ENCODE measurements at regions not wholly inside any gene's neighbourhood (a gene's known extent, or its start where the extent isn't known, plus 50 kb on each side); places are given as distances from the start of the nearest gene placed in this dataset.
A peak's percentile ranks its signal among the peaks of the same experiment; 100 is the strongest.

GRCh38 chr9:16133556-16134227, 580.8 kb downstream of the CCDC171 start:
- peak; percentile 43 for DNase-seq

GRCh38 chr9:16134351-16134750, 581.5 kb downstream of the CCDC171 start:
- DNase-seq, result no peak

GRCh38 chr9:16135968-16136367, 583.1 kb downstream of the CCDC171 start:
- no peak for DNase-seq

GRCh38 chr9:16136451-16136850, 583.6 kb downstream of the CCDC171 start:
- DNase-seq, result no peak

- DNase-seq, result no peak
Measured at GRCh38 chr9:16136961-16137360, 584.1 kb downstream of the CCDC171 start.

- no peak for DNase-seq
Measured at GRCh38 chr9:16138561-16139491, 586.0 kb downstream of the CCDC171 start.

GRCh38 chr9:16139774-16140173, 586.9 kb downstream of the CCDC171 start:
- no peak for DNase-seq

- DNase-seq, result no peak
Measured at GRCh38 chr9:16143310-16143709, 590.5 kb downstream of the CCDC171 start.

- no peak for DNase-seq
Measured at GRCh38 chr9:16143947-16144890, 591.4 kb downstream of the CCDC171 start.

GRCh38 chr9:16145196-16145950, 592.5 kb downstream of the CCDC171 start:
- no peak for DNase-seq

- DNase-seq, result no peak
Measured at GRCh38 chr9:16147726-16148125, 594.9 kb downstream of the CCDC171 start.

- no peak for DNase-seq
Measured at GRCh38 chr9:16150501-16150900, 597.7 kb downstream of the CCDC171 start.

GRCh38 chr9:16150938-16151650, 598.3 kb downstream of the CCDC171 start:
- DNase-seq, result no peak

GRCh38 chr9:16152276-16153101, 599.6 kb downstream of the CCDC171 start:
- DNase-seq, result no peak

GRCh38 chr9:16153221-16153620, 600.4 kb downstream of the CCDC171 start:
- no peak for DNase-seq

GRCh38 chr9:16153741-16154140, 600.9 kb downstream of the CCDC171 start:
- no peak for DNase-seq

GRCh38 chr9:16154521-16155078, 601.8 kb downstream of the CCDC171 start:
- DNase-seq, result peak; percentile 50

- no peak for DNase-seq
Measured at GRCh38 chr9:16155878-16156277, 603.0 kb downstream of the CCDC171 start.

GRCh38 chr9:16157216-16157615, 604.4 kb downstream of the CCDC171 start:
- no peak for DNase-seq

- DNase-seq, result no peak
Measured at GRCh38 chr9:16157651-16158050, 604.8 kb downstream of the CCDC171 start.

Data from NCI-H1436 (cell line).